ENCODE measurements at regions not wholly inside any gene's neighbourhood (a gene's known extent, or its start where the extent isn't known, plus 50 kb on each side); places are given as distances from the start of the nearest gene placed in this dataset.

DNA sequence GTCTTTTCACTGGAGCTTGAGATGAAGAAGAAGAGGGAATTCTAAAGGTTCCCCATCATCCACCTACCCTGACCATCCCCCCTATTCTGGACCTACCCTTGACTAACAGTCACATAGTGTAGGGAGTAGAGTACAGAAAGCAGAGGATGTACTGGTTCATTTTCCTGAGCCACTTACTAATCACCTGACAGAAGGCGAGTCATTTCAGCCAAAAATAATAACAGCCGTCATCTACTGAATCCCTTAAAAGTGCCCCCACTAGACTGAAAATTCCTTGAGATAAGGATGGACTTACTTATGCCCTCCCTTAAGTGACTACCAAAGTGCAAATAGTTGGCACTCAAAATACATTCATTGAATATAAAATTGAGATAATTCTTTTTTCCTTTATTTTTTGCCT is 112.2 kb downstream of the FOXD1 start:
- FAIRE-seq (no peak), DNase-seq (ENCODE audit: low read depth in 1 of 2, low spot score in 1 of 2) (no peak), ATAC-seq (no peak)
- H3K9me3 ChIP-seq: peaks cover 9% of the 10 kb centered on the region
- no peak overlapping the region for H3K4me3 ChIP-seq
- WGBS (ENCODE audit: missing lambda C conversion rate): 84% methylated on average over 2 of the region's 2 CpGs
- ChIA-PET POLR2A (no interaction called here), CTCF (interaction anchor here (1.6 kb wide), 1 partner anchor 118 kb away, joined by 3 read pairs; no protein-coding TSS in a partner anchor)
- no peak for TF ChIP-seq ZSCAN20 (CRISPR knock-in tag; IDR thresholded peaks at IDR 0.05)
- no peak for TF ChIP-seq ZC3H11A (IDR thresholded peaks at IDR 0.05)
- no peak for TF ChIP-seq FOXS1 (CRISPR knock-in tag; IDR thresholded peaks at IDR 0.05)
- TF ChIP-seq, protein P1, sequence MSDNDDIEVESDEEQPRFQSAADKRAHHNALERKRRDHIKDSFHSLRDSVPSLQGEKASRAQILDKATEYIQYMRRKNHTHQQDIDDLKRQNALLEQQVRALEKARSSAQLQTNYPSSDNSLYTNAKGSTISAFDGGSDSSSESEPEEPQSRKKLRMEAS (IDR thresholded peaks at IDR 0.05): no peak
- TF ChIP-seq, protein P2, sequence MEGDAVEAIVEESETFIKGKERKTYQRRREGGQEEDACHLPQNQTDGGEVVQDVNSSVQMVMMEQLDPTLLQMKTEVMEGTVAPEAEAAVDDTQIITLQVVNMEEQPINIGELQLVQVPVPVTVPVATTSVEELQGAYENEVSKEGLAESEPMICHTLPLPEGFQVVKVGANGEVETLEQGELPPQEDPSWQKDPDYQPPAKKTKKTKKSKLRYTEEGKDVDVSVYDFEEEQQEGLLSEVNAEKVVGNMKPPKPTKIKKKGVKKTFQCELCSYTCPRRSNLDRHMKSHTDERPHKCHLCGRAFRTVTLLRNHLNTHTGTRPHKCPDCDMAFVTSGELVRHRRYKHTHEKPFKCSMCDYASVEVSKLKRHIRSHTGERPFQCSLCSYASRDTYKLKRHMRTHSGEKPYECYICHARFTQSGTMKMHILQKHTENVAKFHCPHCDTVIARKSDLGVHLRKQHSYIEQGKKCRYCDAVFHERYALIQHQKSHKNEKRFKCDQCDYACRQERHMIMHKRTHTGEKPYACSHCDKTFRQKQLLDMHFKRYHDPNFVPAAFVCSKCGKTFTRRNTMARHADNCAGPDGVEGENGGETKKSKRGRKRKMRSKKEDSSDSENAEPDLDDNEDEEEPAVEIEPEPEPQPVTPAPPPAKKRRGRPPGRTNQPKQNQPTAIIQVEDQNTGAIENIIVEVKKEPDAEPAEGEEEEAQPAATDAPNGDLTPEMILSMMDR (IDR thresholded peaks at IDR 0.05): no peak
- no peak for TF ChIP-seq EHMT2 (IDR thresholded peaks at IDR 0.05; ENCODE audit: low read depth)
- no peak for TF ChIP-seq HOXA7 (CRISPR knock-in tag; IDR thresholded peaks at IDR 0.05)
- TF ChIP-seq, protein P3, sequence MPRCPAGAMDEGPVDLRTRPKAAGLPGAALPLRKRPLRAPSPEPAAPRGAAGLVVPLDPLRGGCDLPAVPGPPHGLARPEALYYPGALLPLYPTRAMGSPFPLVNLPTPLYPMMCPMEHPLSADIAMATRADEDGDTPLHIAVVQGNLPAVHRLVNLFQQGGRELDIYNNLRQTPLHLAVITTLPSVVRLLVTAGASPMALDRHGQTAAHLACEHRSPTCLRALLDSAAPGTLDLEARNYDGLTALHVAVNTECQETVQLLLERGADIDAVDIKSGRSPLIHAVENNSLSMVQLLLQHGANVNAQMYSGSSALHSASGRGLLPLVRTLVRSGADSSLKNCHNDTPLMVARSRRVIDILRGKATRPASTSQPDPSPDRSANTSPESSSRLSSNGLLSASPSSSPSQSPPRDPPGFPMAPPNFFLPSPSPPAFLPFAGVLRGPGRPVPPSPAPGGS (IDR thresholded peaks at IDR 0.05): no peak
- TF ChIP-seq KDM5A (IDR thresholded peaks at IDR 0.05): no peak
- H3K4me1 ChIP-seq: peaks cover 14% of the 10 kb centered on the region; the same call in 1 of the 3 replicates
- no peak overlapping the region for H3K4me2 ChIP-seq
- H3K27ac ChIP-seq: no peak overlapping the region

DNA sequence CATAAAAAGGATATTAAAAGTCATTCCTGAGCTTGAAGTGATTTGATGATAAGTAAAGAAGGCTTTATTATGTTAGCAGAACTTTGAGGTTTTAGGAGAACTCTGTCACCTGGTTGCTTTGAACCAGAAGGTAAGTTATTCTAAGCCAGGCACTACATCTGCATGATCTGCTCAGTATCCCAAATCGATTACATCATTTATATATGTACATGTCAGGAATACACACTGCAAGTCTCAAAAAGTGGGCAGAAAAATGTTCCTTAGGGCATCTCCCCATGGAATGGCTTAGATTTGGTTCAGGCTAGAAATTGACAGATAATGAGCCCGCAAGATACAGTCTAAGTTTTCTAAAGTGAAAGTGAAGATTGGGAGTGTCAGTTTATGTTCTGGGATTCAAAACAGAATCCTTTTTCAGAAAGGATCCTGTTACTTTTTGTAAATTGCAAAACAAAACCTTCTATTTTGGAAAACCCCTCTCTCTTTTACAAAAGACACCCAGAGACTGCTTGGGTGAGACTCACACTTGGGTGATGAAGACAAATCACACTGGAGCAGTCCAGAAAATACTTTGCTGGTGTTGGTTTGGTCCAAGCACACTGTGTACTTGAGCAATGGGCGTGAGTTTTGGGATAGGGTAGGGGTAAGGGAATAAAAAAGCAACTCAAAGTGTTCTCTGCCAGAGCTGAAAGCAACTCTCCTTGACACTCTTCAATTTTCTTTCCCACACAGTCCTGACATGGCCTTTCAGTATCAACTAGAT is 114.5 kb downstream of the FOXD1 start:
- TF ChIP-seq MAZ (IDR thresholded peaks at IDR 0.05; ENCODE audit: borderline replicate concordance, low read depth, low read length): no peak
- no peak for TF ChIP-seq KDM1A (IDR thresholded peaks at IDR 0.05; ENCODE audit: low read depth)
- TF ChIP-seq TP53 (CRISPR knock-in tag; IDR thresholded peaks at IDR 0.05): no peak
- TF ChIP-seq, protein P4, sequence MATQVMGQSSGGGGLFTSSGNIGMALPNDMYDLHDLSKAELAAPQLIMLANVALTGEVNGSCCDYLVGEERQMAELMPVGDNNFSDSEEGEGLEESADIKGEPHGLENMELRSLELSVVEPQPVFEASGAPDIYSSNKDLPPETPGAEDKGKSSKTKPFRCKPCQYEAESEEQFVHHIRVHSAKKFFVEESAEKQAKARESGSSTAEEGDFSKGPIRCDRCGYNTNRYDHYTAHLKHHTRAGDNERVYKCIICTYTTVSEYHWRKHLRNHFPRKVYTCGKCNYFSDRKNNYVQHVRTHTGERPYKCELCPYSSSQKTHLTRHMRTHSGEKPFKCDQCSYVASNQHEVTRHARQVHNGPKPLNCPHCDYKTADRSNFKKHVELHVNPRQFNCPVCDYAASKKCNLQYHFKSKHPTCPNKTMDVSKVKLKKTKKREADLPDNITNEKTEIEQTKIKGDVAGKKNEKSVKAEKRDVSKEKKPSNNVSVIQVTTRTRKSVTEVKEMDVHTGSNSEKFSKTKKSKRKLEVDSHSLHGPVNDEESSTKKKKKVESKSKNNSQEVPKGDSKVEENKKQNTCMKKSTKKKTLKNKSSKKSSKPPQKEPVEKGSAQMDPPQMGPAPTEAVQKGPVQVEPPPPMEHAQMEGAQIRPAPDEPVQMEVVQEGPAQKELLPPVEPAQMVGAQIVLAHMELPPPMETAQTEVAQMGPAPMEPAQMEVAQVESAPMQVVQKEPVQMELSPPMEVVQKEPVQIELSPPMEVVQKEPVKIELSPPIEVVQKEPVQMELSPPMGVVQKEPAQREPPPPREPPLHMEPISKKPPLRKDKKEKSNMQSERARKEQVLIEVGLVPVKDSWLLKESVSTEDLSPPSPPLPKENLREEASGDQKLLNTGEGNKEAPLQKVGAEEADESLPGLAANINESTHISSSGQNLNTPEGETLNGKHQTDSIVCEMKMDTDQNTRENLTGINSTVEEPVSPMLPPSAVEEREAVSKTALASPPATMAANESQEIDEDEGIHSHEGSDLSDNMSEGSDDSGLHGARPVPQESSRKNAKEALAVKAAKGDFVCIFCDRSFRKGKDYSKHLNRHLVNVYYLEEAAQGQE (IDR thresholded peaks at IDR 0.05): no peak
- TF ChIP-seq FOSL2 (IDR thresholded peaks at IDR 0.05): no peak
- TF ChIP-seq FOSL2 (CRISPR knock-in tag; IDR thresholded peaks at IDR 0.05): no peak
- no peak for TF ChIP-seq RNF2 (IDR thresholded peaks at IDR 0.05; ENCODE audit: borderline replicate concordance, low read depth)
- no peak for TF ChIP-seq JUN (IDR thresholded peaks at IDR 0.05)
- TF ChIP-seq, protein P5, sequence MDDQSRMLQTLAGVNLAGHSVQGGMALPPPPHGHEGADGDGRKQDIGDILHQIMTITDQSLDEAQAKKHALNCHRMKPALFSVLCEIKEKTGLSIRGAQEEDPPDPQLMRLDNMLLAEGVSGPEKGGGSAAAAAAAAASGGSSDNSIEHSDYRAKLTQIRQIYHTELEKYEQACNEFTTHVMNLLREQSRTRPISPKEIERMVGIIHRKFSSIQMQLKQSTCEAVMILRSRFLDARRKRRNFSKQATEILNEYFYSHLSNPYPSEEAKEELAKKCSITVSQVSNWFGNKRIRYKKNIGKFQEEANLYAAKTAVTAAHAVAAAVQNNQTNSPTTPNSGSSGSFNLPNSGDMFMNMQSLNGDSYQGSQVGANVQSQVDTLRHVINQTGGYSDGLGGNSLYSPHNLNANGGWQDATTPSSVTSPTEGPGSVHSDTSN (IDR thresholded peaks at IDR 0.05): no peak
- TF ChIP-seq, protein P6, sequence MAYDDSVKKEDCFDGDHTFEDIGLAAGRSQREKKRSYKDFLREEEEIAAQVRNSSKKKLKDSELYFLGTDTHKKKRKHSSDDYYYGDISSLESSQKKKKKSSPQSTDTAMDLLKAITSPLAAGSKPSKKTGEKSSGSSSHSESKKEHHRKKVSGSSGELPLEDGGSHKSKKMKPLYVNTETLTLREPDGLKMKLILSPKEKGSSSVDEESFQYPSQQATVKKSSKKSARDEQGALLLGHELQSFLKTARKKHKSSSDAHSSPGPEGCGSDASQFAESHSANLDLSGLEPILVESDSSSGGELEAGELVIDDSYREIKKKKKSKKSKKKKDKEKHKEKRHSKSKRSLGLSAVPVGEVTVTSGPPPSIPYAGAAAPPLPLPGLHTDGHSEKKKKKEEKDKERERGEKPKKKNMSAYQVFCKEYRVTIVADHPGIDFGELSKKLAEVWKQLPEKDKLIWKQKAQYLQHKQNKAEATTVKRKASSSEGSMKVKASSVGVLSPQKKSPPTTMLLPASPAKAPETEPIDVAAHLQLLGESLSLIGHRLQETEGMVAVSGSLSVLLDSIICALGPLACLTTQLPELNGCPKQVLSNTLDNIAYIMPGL (CRISPR knock-in tag; IDR thresholded peaks at IDR 0.05; ENCODE audit: borderline replicate concordance): no peak
- no peak for TF ChIP-seq ZSCAN20 (CRISPR knock-in tag; IDR thresholded peaks at IDR 0.05)
- Histone ChIP-seq H3K27ac (no peak overlapping the region), H3K9me3 (peaks cover 21% of the 10 kb centered on the region), H3K4me2 (no peak overlapping the region), H3K4me3 (no peak overlapping the region), H3K4me1 (peaks cover 14% of the 10 kb centered on the region; the same call in 1 of the 3 replicates)
- DNase-seq (ENCODE audit: low read depth in 1 of 2, low spot score in 1 of 2) (no peak), ATAC-seq (no peak), FAIRE-seq (no peak)
- WGBS (ENCODE audit: missing lambda C conversion rate): 33% methylated on average over 3 of the region's 3 CpGs
- ChIA-PET POLR2A (no interaction called here), CTCF (interaction anchor here (0.6 kb wide), 1 partner anchor 116 kb away, joined by 3 read pairs; no protein-coding TSS in a partner anchor)

Data from A549 (cell line).